ENCODE measurements at regions not wholly inside any gene's neighbourhood (a gene's known extent, or its start where the extent isn't known, plus 50 kb on each side); places are given as distances from the start of the nearest gene placed in this dataset.

GRCh38 chr5:165349735-165350134 is 1844.3 kb downstream of the MAT2B start:
- no peaks in the 10 kb centered on the region for H3K9me3 ChIP-seq (ENCODE audit: low read length)
- H3F3A ChIP-seq (ENCODE audit: insufficient read depth, low read length) = no peaks in the 10 kb centered on the region
- H3K4me3 ChIP-seq (ENCODE audit: low read depth, low read length, poor library complexity, severe bottlenecking) = no peak overlapping the region
- H3K36me3 ChIP-seq (ENCODE audit: insufficient read depth, low read length) = no peaks in the 10 kb centered on the region
- no peaks in the 10 kb centered on the region for H3K79me2 ChIP-seq (ENCODE audit: insufficient read depth, low read length)
- no peaks in the 10 kb centered on the region for H3K4me1 ChIP-seq (ENCODE audit: insufficient read depth, low read length, severe bottlenecking)
- H3K9ac ChIP-seq (ENCODE audit: low read length) = no peak overlapping the region
- no peak overlapping the region for H3K27ac ChIP-seq (ENCODE audit: low read depth, low read length, poor library complexity, severe bottlenecking)
- TF ChIP-seq, protein P1, sequence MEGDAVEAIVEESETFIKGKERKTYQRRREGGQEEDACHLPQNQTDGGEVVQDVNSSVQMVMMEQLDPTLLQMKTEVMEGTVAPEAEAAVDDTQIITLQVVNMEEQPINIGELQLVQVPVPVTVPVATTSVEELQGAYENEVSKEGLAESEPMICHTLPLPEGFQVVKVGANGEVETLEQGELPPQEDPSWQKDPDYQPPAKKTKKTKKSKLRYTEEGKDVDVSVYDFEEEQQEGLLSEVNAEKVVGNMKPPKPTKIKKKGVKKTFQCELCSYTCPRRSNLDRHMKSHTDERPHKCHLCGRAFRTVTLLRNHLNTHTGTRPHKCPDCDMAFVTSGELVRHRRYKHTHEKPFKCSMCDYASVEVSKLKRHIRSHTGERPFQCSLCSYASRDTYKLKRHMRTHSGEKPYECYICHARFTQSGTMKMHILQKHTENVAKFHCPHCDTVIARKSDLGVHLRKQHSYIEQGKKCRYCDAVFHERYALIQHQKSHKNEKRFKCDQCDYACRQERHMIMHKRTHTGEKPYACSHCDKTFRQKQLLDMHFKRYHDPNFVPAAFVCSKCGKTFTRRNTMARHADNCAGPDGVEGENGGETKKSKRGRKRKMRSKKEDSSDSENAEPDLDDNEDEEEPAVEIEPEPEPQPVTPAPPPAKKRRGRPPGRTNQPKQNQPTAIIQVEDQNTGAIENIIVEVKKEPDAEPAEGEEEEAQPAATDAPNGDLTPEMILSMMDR (IDR thresholded peaks at IDR 0.05; ENCODE audit: low read length) = no peak
- no peak for TF ChIP-seq EZH2 (IDR thresholded peaks at IDR 0.05; ENCODE audit: borderline replicate concordance, low read length)
- H3K4me2 ChIP-seq (ENCODE audit: low read length) = no peak overlapping the region
- no peaks in the 10 kb centered on the region for H3K27me3 ChIP-seq (ENCODE audit: insufficient read depth, low read length)
- no peaks in the 10 kb centered on the region for H3K9me2 ChIP-seq (ENCODE audit: low read depth, low read length)
- no peak overlapping the region for H2AFZ ChIP-seq (ENCODE audit: low read length)
- H4K20me1 ChIP-seq (ENCODE audit: insufficient read depth, low read length) = no peaks in the 10 kb centered on the region

DNA sequence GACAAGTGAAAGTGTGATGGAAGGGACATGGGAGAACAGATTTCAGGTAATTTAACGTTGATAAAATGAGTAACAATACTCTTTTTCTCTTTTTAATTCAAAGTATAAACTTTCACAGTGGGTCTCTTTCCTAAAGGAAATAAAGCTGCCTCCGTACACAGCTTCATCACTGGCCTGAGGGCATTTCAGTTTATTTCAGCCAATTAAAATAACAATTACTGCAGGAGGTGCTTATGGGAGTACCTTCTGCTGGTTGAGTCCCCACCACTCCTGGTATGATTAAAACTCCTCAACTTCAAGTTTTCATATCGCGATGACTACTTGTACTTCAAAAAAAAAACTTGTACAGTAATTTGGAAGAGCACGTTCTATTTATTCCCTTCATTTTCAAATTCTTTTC is 1845.9 kb downstream of the MAT2B start:
- no peak for TF ChIP-seq EZH2 (IDR thresholded peaks at IDR 0.05; ENCODE audit: borderline replicate concordance, low read length)
- TF ChIP-seq, protein P1 (IDR thresholded peaks at IDR 0.05; ENCODE audit: low read length) = no peak

GRCh38 chr5:165360366-165360765 is 1854.9 kb downstream of the MAT2B start:
- Histone ChIP-seq H3K27ac (ENCODE audit: low read depth, low read length, poor library complexity, severe bottlenecking) (no peak overlapping the region), H3K9ac (ENCODE audit: low read length) (no peak overlapping the region), H4K20me1 (ENCODE audit: insufficient read depth, low read length) (no peaks in the 10 kb centered on the region), H3K4me2 (ENCODE audit: low read length) (no peak overlapping the region), H3K9me2 (ENCODE audit: low read depth, low read length) (no peaks in the 10 kb centered on the region), H3K4me1 (ENCODE audit: insufficient read depth, low read length, severe bottlenecking) (no peaks in the 10 kb centered on the region), H3F3A (ENCODE audit: insufficient read depth, low read length) (no peaks in the 10 kb centered on the region), H3K9me3 (ENCODE audit: low read length) (no peaks in the 10 kb centered on the region), H3K27me3 (ENCODE audit: insufficient read depth, low read length) (no peaks in the 10 kb centered on the region), H3K36me3 (ENCODE audit: insufficient read depth, low read length) (no peaks in the 10 kb centered on the region), H3K4me3 (ENCODE audit: low read depth, low read length, poor library complexity, severe bottlenecking) (no peak overlapping the region), H3K79me2 (ENCODE audit: insufficient read depth, low read length) (no peaks in the 10 kb centered on the region), H2AFZ (ENCODE audit: low read length) (no peak overlapping the region)
- TF ChIP-seq, protein P1 (IDR thresholded peaks at IDR 0.05; ENCODE audit: low read length) = no peak
- TF ChIP-seq EZH2 (IDR thresholded peaks at IDR 0.05; ENCODE audit: borderline replicate concordance, low read length) = no peak

More for the DNA sequence above, 1845.9 kb downstream of the MAT2B start:
- no peaks in the 10 kb centered on the region for H3K9me3 ChIP-seq (ENCODE audit: low read length)
- no peaks in the 10 kb centered on the region for H3K79me2 ChIP-seq (ENCODE audit: insufficient read depth, low read length)
- no peak overlapping the region for H3K9ac ChIP-seq (ENCODE audit: low read length)
- no peaks in the 10 kb centered on the region for H3K36me3 ChIP-seq (ENCODE audit: insufficient read depth, low read length)
- no peak overlapping the region for H3K4me3 ChIP-seq (ENCODE audit: low read depth, low read length, poor library complexity, severe bottlenecking)
- H3F3A ChIP-seq (ENCODE audit: insufficient read depth, low read length) = no peaks in the 10 kb centered on the region
- no peaks in the 10 kb centered on the region for H3K9me2 ChIP-seq (ENCODE audit: low read depth, low read length)
- H3K27ac ChIP-seq (ENCODE audit: low read depth, low read length, poor library complexity, severe bottlenecking) = no peak overlapping the region
- H3K27me3 ChIP-seq (ENCODE audit: insufficient read depth, low read length) = no peaks in the 10 kb centered on the region
- no peaks in the 10 kb centered on the region for H3K4me1 ChIP-seq (ENCODE audit: insufficient read depth, low read length, severe bottlenecking)
- no peaks in the 10 kb centered on the region for H4K20me1 ChIP-seq (ENCODE audit: insufficient read depth, low read length)
- H3K4me2 ChIP-seq (ENCODE audit: low read length) = no peak overlapping the region
- no peak overlapping the region for H2AFZ ChIP-seq (ENCODE audit: low read length)
